Fibroblast of skin of right quadriceps (primary cell): ENCODE measurements at regions not wholly inside any gene's neighbourhood (a gene's known extent, or its start where the extent isn't known, plus 50 kb on each side); places are given as distances from the start of the nearest gene placed in this dataset.
A peak's percentile ranks its signal among the peaks of the same experiment; 100 is the strongest.

Experiments
- DNase-seq: peaks from one replicate; pipeline ENCODE4 v3.0.0-alpha.2; 2013

GRCh38 chr13:61850794-61851193 lies 435.1 kb upstream of the PCDH20 start:
- DNase-seq, result no peak

DNA sequence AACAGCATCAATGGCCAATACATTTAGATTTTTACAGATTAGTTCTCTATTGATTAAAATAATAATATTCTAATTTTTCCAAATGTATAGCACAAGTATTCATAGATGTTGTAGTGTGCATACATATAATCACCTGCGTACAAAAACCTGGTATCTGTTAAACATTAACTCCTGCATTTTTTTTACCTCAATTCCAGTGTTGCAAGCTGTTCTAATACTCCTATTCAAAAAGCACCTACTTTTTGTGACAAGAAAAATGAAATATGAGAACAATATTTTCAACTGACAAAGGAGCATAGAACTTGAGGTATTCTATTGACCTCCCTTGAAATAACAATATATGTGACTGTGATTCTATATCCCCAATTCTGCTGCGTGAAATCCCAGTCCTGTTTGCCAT lies 422.9 kb upstream of the PCDH20 start:
- DNase-seq, result no peak

- no peak for DNase-seq
Measured at GRCh38 chr13:61833228-61833627, 417.6 kb upstream of the PCDH20 start.

DNA sequence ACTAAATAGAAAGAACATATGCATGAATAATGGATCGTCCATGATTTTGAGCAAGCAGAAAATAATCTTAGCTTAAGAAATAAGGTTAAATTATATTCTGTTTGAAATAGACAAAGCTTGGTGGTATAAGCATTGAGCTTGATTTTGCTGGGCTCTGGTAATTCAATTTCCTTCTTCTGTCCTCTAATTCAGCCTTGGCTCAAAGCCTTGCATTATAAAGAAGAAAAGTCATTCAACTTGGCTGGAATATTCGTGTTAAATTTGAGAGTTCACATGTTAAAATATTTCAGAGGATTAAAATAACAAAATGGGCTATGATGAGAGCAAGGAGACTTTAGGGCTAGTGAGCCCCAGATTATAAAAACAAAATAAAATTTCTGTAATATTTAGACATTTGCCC lies 415.4 kb upstream of the PCDH20 start:
- DNase-seq, result no peak

- no peak for DNase-seq
Measured at GRCh38 chr13:61830475-61830874, 414.8 kb upstream of the PCDH20 start.

GRCh38 chr13:61824168-61824567 lies 408.5 kb upstream of the PCDH20 start:
- no peak for DNase-seq

DNA sequence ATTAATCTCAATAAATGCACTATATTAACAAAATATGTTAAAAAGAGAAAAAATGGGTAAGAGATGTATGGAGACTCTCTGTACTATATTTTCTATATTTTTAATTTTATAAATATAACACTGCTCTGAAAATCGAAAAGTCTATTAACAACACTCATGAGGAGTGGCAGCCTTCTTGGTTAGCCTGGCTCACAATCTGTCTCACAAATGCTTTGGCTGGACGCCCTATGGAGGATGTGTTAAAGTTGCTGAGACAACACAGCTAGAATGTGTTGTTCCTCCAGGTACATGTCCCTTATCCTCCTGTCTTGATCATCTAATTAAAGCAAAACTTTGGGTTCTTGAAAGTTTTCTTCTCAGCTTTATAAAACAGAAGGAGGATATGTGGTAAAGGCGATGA lies 396.6 kb upstream of the PCDH20 start:
- DNase-seq, result no peak

- DNase-seq, result no peak
Measured at GRCh38 chr13:61810065-61810464, 394.4 kb upstream of the PCDH20 start.

- no peak for DNase-seq
Measured at GRCh38 chr13:61797397-61797796, 381.7 kb upstream of the PCDH20 start.

DNA sequence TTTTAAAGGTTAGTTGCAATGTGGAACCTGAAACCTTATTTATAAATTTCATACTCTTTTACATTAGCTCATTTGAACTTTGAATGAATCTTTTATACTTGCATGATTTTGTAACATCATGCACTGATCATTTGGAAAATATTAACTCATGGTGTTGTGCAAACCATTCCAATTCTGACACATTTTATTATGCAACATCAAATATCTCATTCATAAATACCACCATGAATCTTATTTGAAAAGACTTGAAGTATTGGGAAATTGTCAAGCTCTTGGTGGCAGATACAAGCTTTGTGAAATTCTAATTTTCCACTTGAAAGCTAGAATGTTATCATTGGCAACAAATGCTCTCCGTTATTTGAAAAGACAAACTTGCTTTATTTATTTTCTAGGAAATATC lies 379.9 kb upstream of the PCDH20 start:
- no peak for DNase-seq

DNA sequence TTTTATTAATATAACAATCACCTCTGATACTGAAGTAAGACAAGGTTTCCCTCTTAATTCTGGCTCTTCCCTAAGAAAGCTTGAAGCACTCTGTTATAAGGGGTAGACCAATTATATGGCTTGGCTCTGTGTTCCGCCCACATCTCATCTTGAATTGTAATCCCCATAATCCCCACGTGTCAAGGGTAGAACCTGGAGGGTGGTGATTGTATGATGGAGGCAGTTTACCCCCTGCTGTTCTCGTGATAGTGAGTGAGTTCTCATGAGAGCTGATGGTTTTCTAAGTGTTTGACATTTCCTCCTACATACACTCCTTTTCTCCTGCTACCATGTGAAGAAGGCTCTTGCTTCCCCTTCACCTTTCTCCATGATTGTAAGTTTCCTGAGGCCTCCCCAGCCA lies 363.8 kb upstream of the PCDH20 start:
- no peak for DNase-seq

- no peak for DNase-seq
Measured at GRCh38 chr13:61778531-61778930, 362.9 kb upstream of the PCDH20 start.

GRCh38 chr13:61777899-61778298 lies 362.2 kb upstream of the PCDH20 start:
- peak; percentile 7 for DNase-seq

- DNase-seq, result peak; percentile 10
Measured at GRCh38 chr13:61777271-61777670, 361.6 kb upstream of the PCDH20 start.

GRCh38 chr13:61774903-61775302 lies 359.3 kb upstream of the PCDH20 start:
- no peak for DNase-seq

DNA sequence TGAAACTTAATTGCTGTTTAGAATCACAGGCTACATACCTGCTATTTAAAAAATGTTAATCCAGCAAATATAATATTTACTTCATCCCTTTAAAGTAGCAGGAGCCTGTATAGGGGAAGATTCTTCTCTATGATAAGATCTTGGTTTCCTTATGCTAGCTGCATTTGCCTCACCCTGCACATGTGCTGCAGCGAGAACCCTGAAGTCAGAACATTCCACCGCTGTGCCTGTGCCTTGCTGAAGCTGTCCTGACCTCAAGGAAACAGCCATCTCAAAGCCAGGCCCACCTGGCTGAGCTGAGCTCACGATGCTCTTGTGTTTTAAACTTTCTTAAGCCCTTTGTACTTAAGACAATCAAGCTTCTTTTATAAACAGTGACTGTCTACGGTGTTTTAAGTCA lies 355.0 kb upstream of the PCDH20 start:
- DNase-seq, result no peak

GRCh38 chr13:61768175-61768574 lies 352.5 kb upstream of the PCDH20 start:
- DNase-seq, result no peak

GRCh38 chr13:61766667-61767058 lies 351.0 kb upstream of the PCDH20 start:
- DNase-seq, result no peak

DNA sequence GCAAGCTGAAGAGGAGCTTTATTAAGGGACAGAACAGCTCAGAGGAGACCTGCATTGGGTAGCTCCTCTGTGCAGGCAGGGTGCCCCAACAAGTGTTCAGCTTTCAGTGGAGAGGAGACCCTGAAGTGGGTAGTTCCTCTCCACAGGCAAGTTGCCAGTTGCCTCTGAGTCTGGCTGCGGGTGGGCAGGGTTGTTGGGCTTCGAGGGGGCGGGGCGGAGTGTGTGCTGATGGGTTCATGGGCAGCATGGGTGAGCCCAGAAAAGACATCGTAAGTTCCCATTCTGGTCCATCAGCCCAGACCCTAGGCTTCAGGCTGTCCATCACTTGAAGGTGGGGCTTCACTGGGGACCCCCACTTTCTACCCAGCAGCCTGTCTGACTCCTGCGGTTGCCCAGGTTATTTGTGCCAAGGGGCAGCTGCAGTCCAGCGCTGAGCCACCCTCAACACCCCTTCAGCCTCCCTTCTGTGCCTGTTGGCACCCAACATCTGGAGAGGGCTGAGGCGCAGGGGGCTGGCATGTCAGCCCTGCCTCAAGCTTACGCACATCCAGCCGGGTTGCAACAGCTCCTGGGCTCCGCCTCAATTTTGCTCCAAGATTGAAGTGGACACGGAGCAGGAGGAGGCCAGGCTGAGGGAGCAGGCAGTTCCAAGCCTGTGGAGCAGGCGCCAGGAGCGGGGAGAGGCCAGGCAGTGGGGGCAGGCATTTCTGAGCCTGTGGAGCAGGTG lies 350.5 kb upstream of the PCDH20 start:
- DNase-seq, result no peak

DNA sequence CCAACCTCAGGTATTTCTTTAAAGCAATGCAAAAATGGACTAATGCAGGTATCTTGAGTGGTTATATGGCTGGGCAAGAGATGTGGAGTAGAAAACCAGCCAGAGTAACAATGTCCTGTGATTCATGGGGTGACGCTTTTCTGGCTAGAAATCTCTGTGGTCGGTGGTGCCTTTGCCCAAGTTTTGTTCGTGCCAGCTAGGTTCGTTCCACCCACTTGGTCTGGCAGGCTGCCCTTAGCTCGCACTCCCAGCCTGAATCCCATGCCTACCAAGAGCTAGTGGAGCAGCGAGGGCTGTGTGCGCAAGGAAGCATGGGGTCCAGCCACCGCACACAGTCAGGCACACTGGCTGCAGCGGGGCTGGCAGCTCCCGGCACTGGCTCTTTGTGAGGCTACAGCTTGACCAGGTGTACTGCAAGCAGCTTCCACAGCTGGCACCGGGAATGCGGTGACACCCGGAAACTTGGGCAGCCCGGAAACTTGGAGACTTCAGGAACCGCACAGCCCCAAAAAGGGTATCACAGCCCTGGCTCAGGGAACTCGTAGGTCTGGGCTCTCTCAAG lies 349.6 kb upstream of the PCDH20 start:
- DNase-seq, result no peak

DNA sequence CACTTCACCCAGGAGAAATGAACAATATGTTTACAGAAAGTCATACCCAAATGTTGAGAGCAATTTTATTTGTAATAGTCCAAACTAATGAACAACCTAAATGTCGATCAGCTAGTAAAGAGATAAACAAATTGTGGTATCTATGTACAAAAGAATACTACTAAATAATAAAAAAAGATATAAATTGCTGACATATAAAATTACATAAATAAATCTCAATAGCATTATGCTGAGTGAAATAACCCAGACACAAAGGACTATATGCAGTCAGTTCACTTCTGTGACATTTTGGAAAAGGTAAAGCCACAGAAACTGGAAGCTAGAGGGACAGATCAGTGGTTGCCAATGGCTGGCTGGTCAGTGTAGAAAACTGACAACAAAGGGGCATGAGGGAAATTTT lies 346.0 kb upstream of the PCDH20 start:
- DNase-seq, result no peak

DNA sequence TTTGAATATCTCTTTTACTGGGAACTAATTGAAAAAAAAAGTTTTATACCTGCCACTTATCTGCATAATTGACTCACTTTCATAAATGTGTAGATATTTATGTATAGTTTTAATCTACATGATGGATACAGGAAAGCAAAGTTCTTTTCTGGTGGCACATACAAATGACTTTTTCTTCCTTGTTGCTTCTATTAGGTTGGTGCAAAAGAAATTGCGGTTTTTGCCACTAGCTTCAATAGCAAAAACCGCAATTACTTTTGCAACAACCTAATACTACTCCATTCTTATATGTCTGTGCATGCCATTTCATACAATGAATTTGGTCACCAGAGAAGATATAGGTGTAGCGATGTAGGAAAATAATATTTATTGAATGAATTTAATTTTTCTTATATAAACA lies 344.5 kb upstream of the PCDH20 start:
- no peak for DNase-seq

GRCh38 chr13:61756031-61756430 lies 340.4 kb upstream of the PCDH20 start:
- no peak for DNase-seq

- DNase-seq, result no peak
Measured at GRCh38 chr13:61751039-61751438, 335.4 kb upstream of the PCDH20 start.

- no peak for DNase-seq
Measured at GRCh38 chr13:61738236-61738750, 322.6 kb upstream of the PCDH20 start.
